Thyroid gland (tissue), 4 donors: ENCODE measurements at regions not wholly inside any gene's neighbourhood (a gene's known extent, or its start where the extent isn't known, plus 50 kb on each side); places are given as distances from the start of the nearest gene placed in this dataset.

Source experiments
- DNase-seq, 2 donors: peaks; one replicate each; pipeline ENCODE4 v3.0.0-alpha.2; 2019
- H3K27ac ChIP-seq, 3 donors: fragments of 200-600 bp; sonication (generic); 1 replicate in 2 of 3; 2 replicates in 1 of 3; pipeline ENCODE4 v1.5.1; 2016 to 2019; ENCODE audit warnings: mild to moderate bottlenecking in 1 of 3, moderate library complexity in 1 of 3
- H3K27me3 ChIP-seq: fragments of 200-600 bp; sonication (generic); one replicate; pipeline ENCODE4 v1.5.1; 2019
- H3K36me3 ChIP-seq, 2 donors: fragments of 200-600 bp; sonication (generic); one replicate each; pipeline ENCODE4 v1.5.1; 2016 to 2019
- H3K4me1 ChIP-seq, 2 donors: fragments of 200-600 bp; sonication (generic); one replicate each; pipeline ENCODE4 v1.5.1; 2017 to 2019
- H3K4me3 ChIP-seq, 3 donors: fragments of 200-600 bp; sonication (generic); replicated peaks in 1 of 3; 1 replicate in 2 of 3; 2 replicates in 1 of 3; pipeline ENCODE4 v1.5.1; 2016; ENCODE audit warnings: mild to moderate bottlenecking in 1 of 3
- H3K9me3 ChIP-seq: fragments of 200-600 bp; sonication (generic); one replicate; pipeline ENCODE4 v1.5.1; 2017
- POLR2A ChIP-seq, 2 donors: fragments of 450-650 bp; IDR thresholded peaks; one replicate each; pipeline ENCODE4 v1.6.1; 2017; ENCODE audit warnings: antibody characterized with exemption in 2 of 2, mild to moderate bottlenecking in 2 of 2, moderate library complexity in 1 of 2
- WGBS, 2 donors: methylation state at CpG; one replicate each; pipeline ENCODE4 v1.1.5; 2017; 5-methylcytosine and 5-hydroxymethylcytosine counted together
- intact Hi-C: fragments of 100-400 bp; cut with DNase I; formaldehyde crosslinking; loops from one replicate; pipeline ENCODE4 v1.15.1; 2023
- TF ChIP-seq, protein P1 (sequence below), 6 experiments: fragments of 200-600 bp in 3 of 6; fragments of 450-650 bp in 3 of 6; sonication (generic) in 3 of 6; IDR thresholded peaks; one replicate each; pipeline ENCODE4 v1.5.1; 2016 to 2019; ENCODE audit warnings: antibody characterized with exemption in 6 of 6, mild to moderate bottlenecking in 2 of 6, inconsistent platforms in 1 of 6, moderate library complexity in 1 of 6

DNA sequence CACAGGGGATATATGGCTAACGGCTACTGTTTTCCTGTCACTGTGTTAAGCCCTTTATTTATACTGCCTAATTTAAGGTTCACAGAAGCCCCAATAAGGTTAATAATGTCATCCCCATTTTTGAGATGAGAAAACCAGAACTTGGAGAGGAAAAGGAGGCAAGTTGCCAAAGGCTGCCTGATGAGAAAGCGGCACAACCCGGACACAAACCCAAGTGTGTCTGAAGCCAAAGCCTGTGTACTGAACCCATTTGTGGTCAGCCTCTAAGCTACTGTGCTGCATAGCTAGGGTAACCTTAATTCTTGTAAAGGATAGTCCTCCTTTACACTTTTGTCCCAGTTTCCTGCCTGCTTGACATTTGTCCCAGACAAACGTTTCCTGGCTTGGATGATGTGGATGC lies 954.7 kb upstream of the FANCL start:
- intact Hi-C loops: no loop called here
- no peaks in the 10 kb centered on the region for H3K27me3 ChIP-seq
- TF ChIP-seq POLR2A (IDR thresholded peaks at IDR 0.05): no peak
- TF ChIP-seq, protein P1, sequence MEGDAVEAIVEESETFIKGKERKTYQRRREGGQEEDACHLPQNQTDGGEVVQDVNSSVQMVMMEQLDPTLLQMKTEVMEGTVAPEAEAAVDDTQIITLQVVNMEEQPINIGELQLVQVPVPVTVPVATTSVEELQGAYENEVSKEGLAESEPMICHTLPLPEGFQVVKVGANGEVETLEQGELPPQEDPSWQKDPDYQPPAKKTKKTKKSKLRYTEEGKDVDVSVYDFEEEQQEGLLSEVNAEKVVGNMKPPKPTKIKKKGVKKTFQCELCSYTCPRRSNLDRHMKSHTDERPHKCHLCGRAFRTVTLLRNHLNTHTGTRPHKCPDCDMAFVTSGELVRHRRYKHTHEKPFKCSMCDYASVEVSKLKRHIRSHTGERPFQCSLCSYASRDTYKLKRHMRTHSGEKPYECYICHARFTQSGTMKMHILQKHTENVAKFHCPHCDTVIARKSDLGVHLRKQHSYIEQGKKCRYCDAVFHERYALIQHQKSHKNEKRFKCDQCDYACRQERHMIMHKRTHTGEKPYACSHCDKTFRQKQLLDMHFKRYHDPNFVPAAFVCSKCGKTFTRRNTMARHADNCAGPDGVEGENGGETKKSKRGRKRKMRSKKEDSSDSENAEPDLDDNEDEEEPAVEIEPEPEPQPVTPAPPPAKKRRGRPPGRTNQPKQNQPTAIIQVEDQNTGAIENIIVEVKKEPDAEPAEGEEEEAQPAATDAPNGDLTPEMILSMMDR (IDR thresholded peaks at IDR 0.05): no peak
- no peak overlapping the region for H3K4me3 ChIP-seq
- no peaks in the 10 kb centered on the region for H3K4me1 ChIP-seq
- no peak for DNase-seq
- H3K27ac ChIP-seq: no peak overlapping the region
- no peaks in the 10 kb centered on the region for H3K36me3 ChIP-seq
- H3K9me3 ChIP-seq: no peaks in the 10 kb centered on the region
- 80 to 81% methylated on average over 4 of the region's 4 CpGs for WGBS, 2 donors

DNA sequence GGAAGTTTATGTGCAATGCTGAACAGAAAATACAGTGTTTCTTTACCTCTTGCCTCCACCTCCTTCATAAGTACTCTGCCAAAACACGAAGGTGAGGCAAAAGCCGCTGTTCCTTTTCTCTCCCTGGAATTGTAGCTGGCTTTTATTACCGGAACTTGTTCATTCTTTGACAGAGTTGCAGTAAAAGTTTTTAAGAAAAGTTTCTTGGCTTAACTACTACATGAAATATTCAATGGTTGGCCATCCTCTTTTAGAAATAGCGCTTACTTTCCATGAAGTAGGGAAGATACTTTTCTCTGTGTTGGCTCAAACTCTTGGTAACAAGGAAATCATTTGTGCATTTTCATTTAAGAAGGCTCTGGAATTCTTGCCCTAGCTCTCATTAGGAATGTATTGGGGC lies 950.7 kb upstream of the FANCL start:
- Histone ChIP-seq H3K4me1 (no peaks in the 10 kb centered on the region), H3K27ac (no peak overlapping the region), H3K36me3 (no peaks in the 10 kb centered on the region), H3K4me3 (no peak overlapping the region), H3K27me3 (no peaks in the 10 kb centered on the region), H3K9me3 (no peaks in the 10 kb centered on the region)
- TF ChIP-seq, protein P1 (IDR thresholded peaks at IDR 0.05): no peak
- no peak for TF ChIP-seq POLR2A (IDR thresholded peaks at IDR 0.05)
- WGBS, 2 donors: 86 to 92% methylated on average over 4 of the region's 4 CpGs
- intact Hi-C loops: no loop called here
- DNase-seq: no peak

DNA sequence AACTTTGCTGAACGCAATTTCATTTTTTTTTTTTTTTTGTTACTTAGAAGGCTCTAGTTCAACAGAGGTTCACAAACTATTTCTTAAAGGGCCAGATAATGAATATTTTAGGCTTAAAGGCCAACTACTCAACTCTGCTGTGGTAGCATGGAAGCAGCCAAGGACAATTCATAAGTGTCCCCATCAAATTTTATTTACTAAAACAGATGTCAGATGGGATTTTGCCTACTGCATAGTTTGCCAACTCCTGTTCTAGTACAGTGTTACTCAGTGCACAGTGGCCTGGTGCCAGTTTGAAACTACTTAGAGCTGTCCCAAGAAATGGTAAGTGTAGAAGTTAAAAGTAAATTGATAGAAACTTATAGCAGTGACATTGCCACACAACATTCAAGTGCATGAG lies 949.4 kb upstream of the FANCL start:
- H3K9me3 ChIP-seq: no peaks in the 10 kb centered on the region
- no peaks in the 10 kb centered on the region for H3K27me3 ChIP-seq
- 82 to 85% methylated on average over 1 of the region's 1 CpG for WGBS, 2 donors
- no peaks in the 10 kb centered on the region for H3K4me1 ChIP-seq
- TF ChIP-seq POLR2A (IDR thresholded peaks at IDR 0.05): no peak
- TF ChIP-seq, protein P1 (IDR thresholded peaks at IDR 0.05): no peak
- intact Hi-C loops: no loop called here
- H3K4me3 ChIP-seq: no peak overlapping the region
- H3K27ac ChIP-seq: no peak overlapping the region
- no peak for DNase-seq
- no peaks in the 10 kb centered on the region for H3K36me3 ChIP-seq

DNA sequence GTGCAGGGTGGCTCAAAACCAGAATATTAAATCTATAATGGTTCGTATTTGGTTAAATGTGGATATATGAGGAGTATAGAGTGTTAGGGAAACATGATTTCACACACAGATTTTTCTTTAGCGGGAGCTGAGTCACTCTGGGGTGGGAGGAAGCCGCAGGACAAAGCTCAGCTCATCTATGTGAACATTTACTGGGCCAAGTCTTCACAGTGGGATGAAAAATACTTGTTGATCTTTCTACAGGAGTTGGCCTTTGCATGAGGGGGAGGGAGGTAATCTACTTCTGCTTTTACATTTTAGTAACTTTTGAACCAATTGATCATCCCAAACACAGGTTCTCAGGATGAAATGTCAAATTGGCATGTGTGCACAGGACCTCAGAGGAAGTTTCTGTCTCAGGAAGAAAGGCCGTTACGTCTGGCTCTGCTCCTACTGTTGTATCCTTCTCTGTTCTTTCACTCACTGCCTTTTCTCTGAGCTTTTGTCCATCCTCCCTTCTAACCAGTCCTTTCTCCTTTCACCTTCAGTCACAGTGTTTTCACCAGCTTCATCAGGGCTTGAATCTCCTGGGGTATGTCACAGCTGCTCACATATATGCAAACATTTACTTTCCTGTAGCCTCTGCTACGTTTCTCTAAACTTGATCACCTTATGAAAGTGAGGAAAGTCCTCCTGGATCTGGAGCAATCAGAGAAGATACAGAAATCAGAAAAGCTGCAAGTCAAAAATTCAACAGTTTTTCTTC lies 943.3 kb upstream of the FANCL start:
- Histone ChIP-seq H3K27me3 (no peaks in the 10 kb centered on the region), H3K36me3 (no peaks in the 10 kb centered on the region), H3K9me3 (no peaks in the 10 kb centered on the region), H3K27ac (no peak overlapping the region), H3K4me1 (no peaks in the 10 kb centered on the region), H3K4me3 (no peak overlapping the region)
- TF ChIP-seq, protein P1 (IDR thresholded peaks at IDR 0.05): no peak
- no peak for TF ChIP-seq POLR2A (IDR thresholded peaks at IDR 0.05)
- DNase-seq: no peak
- 63 to 64% methylated on average over 6 of the region's 6 CpGs for WGBS, 2 donors
- intact Hi-C loops: no loop called here

DNA sequence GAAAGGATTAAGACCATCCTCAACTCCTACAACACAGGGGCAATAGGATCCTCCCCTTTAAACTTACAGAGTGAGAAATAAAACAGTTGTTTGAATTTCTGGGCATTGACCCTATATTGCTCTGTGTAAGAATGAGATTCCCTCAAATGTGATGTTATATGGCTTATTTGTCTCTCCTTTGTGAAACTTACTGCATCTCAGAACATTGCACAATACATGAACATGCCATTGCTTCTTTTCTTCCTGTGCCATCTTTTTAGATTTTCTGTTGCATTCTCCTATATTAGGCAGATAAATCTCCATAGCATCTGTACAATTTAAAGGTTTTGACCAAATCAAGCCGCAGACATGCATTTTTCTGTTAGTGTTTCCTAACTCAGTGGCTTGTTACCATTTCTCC lies 941.9 kb upstream of the FANCL start:
- TF ChIP-seq, protein P1 (IDR thresholded peaks at IDR 0.05): no peak
- TF ChIP-seq POLR2A (IDR thresholded peaks at IDR 0.05): no peak
- DNase-seq: no peak
- no peak overlapping the region for H3K27ac ChIP-seq
- no peaks in the 10 kb centered on the region for H3K9me3 ChIP-seq
- WGBS, 2 donors: 91 to 100% methylated on average over 1 of the region's 1 CpG
- no peaks in the 10 kb centered on the region for H3K27me3 ChIP-seq
- no peaks in the 10 kb centered on the region for H3K4me1 ChIP-seq
- H3K36me3 ChIP-seq: no peaks in the 10 kb centered on the region
- intact Hi-C loops: no loop called here
- H3K4me3 ChIP-seq: no peak overlapping the region
